HG03571 (cell line): ENCODE measurements at regions not wholly inside any gene's neighbourhood (a gene's known extent, or its start where the extent isn't known, plus 50 kb on each side); places are given as distances from the start of the nearest gene placed in this dataset.
"Not testable (repeated sequence)": the region's sequence is repeated elsewhere in the genome, so short reads cannot be mapped to it uniquely, and the experiment has no call there.

ENCODE experiments used
- ATAC-seq: cut with Tn5 transposase; IDR thresholded peaks from one replicate; pipeline ENCODE4 v1.9.1; 2021; ENCODE audit not compliant: unreplicated experiment

- not testable (repeated sequence) for ATAC-seq
These were observed 59.3 kb downstream of the NUTM2D start for GRCh38 chr10:87416892-87417291.

- not testable (repeated sequence) for ATAC-seq
These were observed 65.1 kb downstream of the NUTM2D start for GRCh38 chr10:87422641-87423040.

GRCh38 chr10:87424697-87425373 lies 67.3 kb downstream of the NUTM2D start:
- not testable (repeated sequence) for ATAC-seq

GRCh38 chr10:87433836-87434235 lies 70.9 kb upstream of the MINPP1 start:
- ATAC-seq, result not testable (repeated sequence)

GRCh38 chr10:87435295-87435826 lies 69.3 kb upstream of the MINPP1 start:
- not testable (repeated sequence) for ATAC-seq

- peak; percentile 66 for ATAC-seq
These were observed 68.6 kb upstream of the MINPP1 start for GRCh38 chr10:87436104-87436503.

GRCh38 chr10:87437450-87437849 lies 67.2 kb upstream of the MINPP1 start:
- not testable (repeated sequence) for ATAC-seq
